ENCODE measurements at regions not wholly inside any gene's neighbourhood (a gene's known extent, or its start where the extent isn't known, plus 50 kb on each side); places are given as distances from the start of the nearest gene placed in this dataset.

- H4K12ac ChIP-seq (ENCODE audit: low read depth, low read length), result no peak overlapping the region
- H4K8ac ChIP-seq (ENCODE audit: low read depth, low read length), result no peak overlapping the region
- H3K14ac ChIP-seq (ENCODE audit: low read length), result no peak overlapping the region
- H3K18ac ChIP-seq (ENCODE audit: low read length), result no peak overlapping the region
- H2BK5ac ChIP-seq (ENCODE audit: low read depth, low read length, poor library complexity), result no peak overlapping the region
- H2AK5ac ChIP-seq (ENCODE audit: low read length), result no peak overlapping the region
- no peak overlapping the region for H3K4ac ChIP-seq (ENCODE audit: low read depth, low read length)
- no peaks in the 10 kb centered on the region for H3K36me3 ChIP-seq (ENCODE audit: control insufficient read depth in 1 of 2, insufficient read depth in 2 of 2, low read length in 2 of 2)
- no peak overlapping the region for H2AFZ ChIP-seq (ENCODE audit: insufficient read depth, low read length, poor library complexity)
- no peaks in the 10 kb centered on the region for H3K79me2 ChIP-seq (ENCODE audit: control insufficient read depth, insufficient read depth, low read length, poor library complexity)
- H3K9me3 ChIP-seq (ENCODE audit: insufficient read depth, low read depth, low read length), result peaks cover 21% of the 10 kb centered on the region
- H3K23ac ChIP-seq (ENCODE audit: low read length), result no peak overlapping the region
- no peaks in the 10 kb centered on the region for H3K27me3 ChIP-seq (ENCODE audit: insufficient read depth, low read length)
- H3K9ac ChIP-seq (ENCODE audit: low read length), result no peak overlapping the region
- H3K4me1 ChIP-seq (ENCODE audit: control insufficient read depth in 1 of 2, insufficient read depth in 2 of 2, low read length in 2 of 2), result no peaks in the 10 kb centered on the region
- no peak overlapping the region for H4K91ac ChIP-seq (ENCODE audit: low read depth, low read length)
- peak in 1 of 2 donors; percentile 21 for DNase-seq
- H2BK120ac ChIP-seq (ENCODE audit: insufficient read depth, low read length, poor library complexity), result no peak overlapping the region
- WGBS (ENCODE audit: extremely low coverage, insufficient coverage, insufficient read length), result no CpG with 5 or more reads among the region's 2 CpGs
- no peak overlapping the region for H3K4me2 ChIP-seq (ENCODE audit: low read length)
- H3K4me3 ChIP-seq (ENCODE audit: low read depth, low read length), result no peak overlapping the region
- H3K27ac ChIP-seq (ENCODE audit: low read depth, low read length), result no peak overlapping the region
- no peaks in the 10 kb centered on the region for H3K79me1 ChIP-seq (ENCODE audit: low read length)
- no peak overlapping the region for H2BK12ac ChIP-seq (ENCODE audit: low read length)
Observed at GRCh38 chr19:42662712-42663111, 68.0 kb upstream of the CEACAM8 start.

- no peak overlapping the region for H4K91ac ChIP-seq (ENCODE audit: low read depth, low read length)
- H3K9ac ChIP-seq (ENCODE audit: low read length), result no peak overlapping the region
- no peak overlapping the region for H4K8ac ChIP-seq (ENCODE audit: low read depth, low read length)
- H2AK5ac ChIP-seq (ENCODE audit: low read length), result no peak overlapping the region
- no peaks in the 10 kb centered on the region for H3K4me1 ChIP-seq (ENCODE audit: control insufficient read depth in 1 of 2, insufficient read depth in 2 of 2, low read length in 2 of 2)
- WGBS (ENCODE audit: extremely low coverage, insufficient coverage, insufficient read length), result no CpG with 5 or more reads among the region's 1 CpG
- no peak overlapping the region for H3K4me2 ChIP-seq (ENCODE audit: low read length)
- no peak overlapping the region for H3K14ac ChIP-seq (ENCODE audit: low read length)
- no peak overlapping the region for H3K23ac ChIP-seq (ENCODE audit: low read length)
- no peak overlapping the region for H2AFZ ChIP-seq (ENCODE audit: insufficient read depth, low read length, poor library complexity)
- H4K12ac ChIP-seq (ENCODE audit: low read depth, low read length), result no peak overlapping the region
- no peak overlapping the region for H2BK12ac ChIP-seq (ENCODE audit: low read length)
- no peaks in the 10 kb centered on the region for H3K27me3 ChIP-seq (ENCODE audit: insufficient read depth, low read length)
- no peak overlapping the region for H3K18ac ChIP-seq (ENCODE audit: low read length)
- no peaks in the 10 kb centered on the region for H3K79me1 ChIP-seq (ENCODE audit: low read length)
- no peaks in the 10 kb centered on the region for H3K79me2 ChIP-seq (ENCODE audit: control insufficient read depth, insufficient read depth, low read length, poor library complexity)
- no peaks in the 10 kb centered on the region for H3K36me3 ChIP-seq (ENCODE audit: control insufficient read depth in 1 of 2, insufficient read depth in 2 of 2, low read length in 2 of 2)
- no peak overlapping the region for H2BK5ac ChIP-seq (ENCODE audit: low read depth, low read length, poor library complexity)
- peaks cover 28% of the 10 kb centered on the region for H3K9me3 ChIP-seq (ENCODE audit: insufficient read depth, low read depth, low read length)
- H2BK120ac ChIP-seq (ENCODE audit: insufficient read depth, low read length, poor library complexity), result no peak overlapping the region
- H3K4ac ChIP-seq (ENCODE audit: low read depth, low read length), result no peak overlapping the region
- H3K27ac ChIP-seq (ENCODE audit: low read depth, low read length), result no peak overlapping the region
- DNase-seq, result no peak
- no peak overlapping the region for H3K4me3 ChIP-seq (ENCODE audit: low read depth, low read length)
Observed at GRCh38 chr19:42660353-42660752, 65.6 kb upstream of the CEACAM8 start.

GRCh38 chr19:42658076-42658475 lies 63.4 kb upstream of the CEACAM8 start:
- Histone ChIP-seq H3K79me2 (ENCODE audit: control insufficient read depth, insufficient read depth, low read length, poor library complexity) (no peaks in the 10 kb centered on the region), H4K91ac (ENCODE audit: low read depth, low read length) (no peak overlapping the region)
- WGBS (ENCODE audit: extremely low coverage, insufficient coverage, insufficient read length), result no CpG with 5 or more reads among the region's 1 CpG

DNA sequence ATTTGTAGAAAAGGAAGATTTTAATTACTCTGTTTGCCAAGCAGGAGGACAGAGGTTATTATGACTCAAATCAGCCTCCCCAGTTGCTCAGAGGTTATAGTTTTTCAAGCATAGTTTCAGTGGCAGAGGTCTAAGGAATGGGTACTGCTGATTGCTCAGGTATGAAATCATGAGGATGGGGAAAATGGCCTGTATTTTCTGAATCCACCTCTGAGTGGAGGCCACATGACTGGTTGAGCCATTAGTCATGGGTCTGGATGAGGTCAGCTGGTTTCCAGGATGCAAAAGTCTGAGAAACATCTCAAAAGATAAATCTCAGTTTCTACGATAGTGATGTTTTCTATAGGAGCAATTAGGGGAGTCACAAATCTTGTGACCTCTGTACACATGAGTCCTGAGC lies 62.8 kb upstream of the CEACAM8 start:
- Histone ChIP-seq H2AFZ (ENCODE audit: insufficient read depth, low read length, poor library complexity) (no peak overlapping the region), H2BK5ac (ENCODE audit: low read depth, low read length, poor library complexity) (no peak overlapping the region), H2BK120ac (ENCODE audit: insufficient read depth, low read length, poor library complexity) (no peak overlapping the region), H4K91ac (ENCODE audit: low read depth, low read length) (no peak overlapping the region), H3K4me3 (ENCODE audit: low read depth, low read length) (no peak overlapping the region), H3K18ac (ENCODE audit: low read length) (no peak overlapping the region), H3K27me3 (ENCODE audit: insufficient read depth, low read length) (no peaks in the 10 kb centered on the region), H3K79me2 (ENCODE audit: control insufficient read depth, insufficient read depth, low read length, poor library complexity) (no peaks in the 10 kb centered on the region), H3K79me1 (ENCODE audit: low read length) (no peaks in the 10 kb centered on the region), H4K8ac (ENCODE audit: low read depth, low read length) (no peak overlapping the region), H3K4ac (ENCODE audit: low read depth, low read length) (no peak overlapping the region), H3K4me1 (ENCODE audit: control insufficient read depth in 1 of 2, insufficient read depth in 2 of 2, low read length in 2 of 2) (no peaks in the 10 kb centered on the region), H3K9ac (ENCODE audit: low read length) (no peak overlapping the region), H4K12ac (ENCODE audit: low read depth, low read length) (no peak overlapping the region), H3K9me3 (ENCODE audit: insufficient read depth, low read depth, low read length) (peaks cover 45% of the 10 kb centered on the region), H3K36me3 (ENCODE audit: control insufficient read depth in 1 of 2, insufficient read depth in 2 of 2, low read length in 2 of 2) (no peaks in the 10 kb centered on the region), H3K23ac (ENCODE audit: low read length) (no peak overlapping the region), H3K14ac (ENCODE audit: low read length) (no peak overlapping the region), H2BK12ac (ENCODE audit: low read length) (no peak overlapping the region), H3K27ac (ENCODE audit: low read depth, low read length) (no peak overlapping the region), H2AK5ac (ENCODE audit: low read length) (no peak overlapping the region), H3K4me2 (ENCODE audit: low read length) (no peak overlapping the region)
- WGBS (ENCODE audit: extremely low coverage, insufficient coverage, insufficient read length), result no CpG with 5 or more reads among the region's 1 CpG
- DNase-seq, result peak in 1 of 2 donors; percentile 29

More at GRCh38 chr19:42658076-42658475, 63.4 kb upstream of the CEACAM8 start:
- no peak overlapping the region for H3K4ac ChIP-seq (ENCODE audit: low read depth, low read length)
- no peak for DNase-seq
- no peak overlapping the region for H3K23ac ChIP-seq (ENCODE audit: low read length)
- H2BK5ac ChIP-seq (ENCODE audit: low read depth, low read length, poor library complexity), result no peak overlapping the region
- no peak overlapping the region for H2AK5ac ChIP-seq (ENCODE audit: low read length)
- peaks cover 43% of the 10 kb centered on the region for H3K9me3 ChIP-seq (ENCODE audit: insufficient read depth, low read depth, low read length)
- H3K4me3 ChIP-seq (ENCODE audit: low read depth, low read length), result no peak overlapping the region
- no peak overlapping the region for H3K14ac ChIP-seq (ENCODE audit: low read length)
- H3K4me1 ChIP-seq (ENCODE audit: control insufficient read depth in 1 of 2, insufficient read depth in 2 of 2, low read length in 2 of 2), result no peaks in the 10 kb centered on the region
- no peaks in the 10 kb centered on the region for H3K79me1 ChIP-seq (ENCODE audit: low read length)
- no peak overlapping the region for H2AFZ ChIP-seq (ENCODE audit: insufficient read depth, low read length, poor library complexity)
- H3K36me3 ChIP-seq (ENCODE audit: control insufficient read depth in 1 of 2, insufficient read depth in 2 of 2, low read length in 2 of 2), result no peaks in the 10 kb centered on the region
- H2BK12ac ChIP-seq (ENCODE audit: low read length), result no peak overlapping the region
- H3K18ac ChIP-seq (ENCODE audit: low read length), result no peak overlapping the region
- no peak overlapping the region for H2BK120ac ChIP-seq (ENCODE audit: insufficient read depth, low read length, poor library complexity)
- H3K27ac ChIP-seq (ENCODE audit: low read depth, low read length), result no peak overlapping the region
- H4K8ac ChIP-seq (ENCODE audit: low read depth, low read length), result no peak overlapping the region
- no peak overlapping the region for H4K12ac ChIP-seq (ENCODE audit: low read depth, low read length)
- H3K27me3 ChIP-seq (ENCODE audit: insufficient read depth, low read length), result no peaks in the 10 kb centered on the region
- no peak overlapping the region for H3K9ac ChIP-seq (ENCODE audit: low read length)
- H3K4me2 ChIP-seq (ENCODE audit: low read length), result no peak overlapping the region

Data from trophoblast cell (in vitro differentiated cells and primary cell).